Mesendoderm (in vitro differentiated cells): ENCODE measurements at regions not wholly inside any gene's neighbourhood (a gene's known extent, or its start where the extent isn't known, plus 50 kb on each side); places are given as distances from the start of the nearest gene placed in this dataset.

ENCODE experiments used
- DNase-seq: peaks from one replicate; pipeline ENCODE4 v3.0.0; 2013
- H2AK5ac ChIP-seq: 2 replicates; pipeline ENCODE4 v1.6.1; 2013; ENCODE audit warnings: low read length, inconsistent platforms
- H2BK120ac ChIP-seq: 2 replicates; pipeline ENCODE4 v1.6.1; 2013; ENCODE audit warnings: low read depth, mild to moderate bottlenecking, low read length, moderate library complexity, mixed read lengths
- H2BK15ac ChIP-seq: replicated peaks from 2 replicates; pipeline ENCODE4 v1.6.1; 2013; ENCODE audit warnings: low read depth, mild to moderate bottlenecking, moderate library complexity
- H2BK5ac ChIP-seq: 2 replicates; pipeline ENCODE4 v1.6.1; 2013; ENCODE audit warnings: low read length, inconsistent platforms
- H3K18ac ChIP-seq: 2 replicates; pipeline ENCODE4 v1.6.1; 2013; ENCODE audit warnings: mild to moderate bottlenecking, low read length, mixed read lengths
- H3K23ac ChIP-seq: one replicate; pipeline ENCODE4 v1.6.1; 2013; ENCODE audit warnings: low read length
- H3K27ac ChIP-seq: 2 replicates; pipeline ENCODE4 v1.5.1; 2013; ENCODE audit warnings: low read depth, mild to moderate bottlenecking, inconsistent platforms, low read length, moderate library complexity
- H3K27me3 ChIP-seq: 2 replicates; pipeline ENCODE4 v1.6.1; 2013; ENCODE audit warnings: low read length, control low read depth, mild to moderate bottlenecking, inconsistent platforms; ENCODE audit not compliant: insufficient read depth, poor library complexity
- H3K36me3 ChIP-seq: 2 replicates; pipeline ENCODE4 v1.6.1; 2013; ENCODE audit warnings: low read length, inconsistent platforms; ENCODE audit not compliant: control insufficient read depth, insufficient read depth
- H3K4ac ChIP-seq: one replicate; pipeline ENCODE4 v1.6.1; 2013; ENCODE audit warnings: low read depth, mild to moderate bottlenecking, low read length, moderate library complexity
- H3K4me1 ChIP-seq: 2 replicates; pipeline ENCODE4 v1.6.1; 2013; ENCODE audit warnings: low read depth, low read length, inconsistent platforms; ENCODE audit not compliant: control insufficient read depth
- H3K4me2 ChIP-seq: 2 replicates; pipeline ENCODE4 v1.6.1; 2013; ENCODE audit warnings: low read length
- H3K4me3 ChIP-seq: 2 replicates; pipeline ENCODE4 v1.5.1; 2013; ENCODE audit warnings: mild to moderate bottlenecking, low read length
- H3K56ac ChIP-seq: one replicate; pipeline ENCODE4 v1.6.1; 2013; ENCODE audit warnings: low read length
- H3K79me1 ChIP-seq: 2 replicates; pipeline ENCODE4 v1.6.1; 2013; ENCODE audit warnings: low read length, inconsistent platforms
- H3K79me2 ChIP-seq: 2 replicates; pipeline ENCODE4 v1.6.1; 2013; ENCODE audit warnings: mild to moderate bottlenecking, low read length; ENCODE audit not compliant: control insufficient read depth, insufficient read depth
- H3K9ac ChIP-seq: 2 replicates; pipeline ENCODE4 v1.6.1; 2013; ENCODE audit warnings: low read length, inconsistent platforms
- H4K5ac ChIP-seq: one replicate; pipeline ENCODE4 v1.6.1; 2013; ENCODE audit warnings: low read length
- H4K8ac ChIP-seq: one replicate; pipeline ENCODE4 v1.6.1; 2013; ENCODE audit warnings: low read depth, mild to moderate bottlenecking, control low read depth, low read length, moderate library complexity
- WGBS: extraction: QIAGEN DNeasy Blood & Tissue Kit; methylation state at CpG from one replicate; pipeline ENCODE4 v1.1.7; 2013; ENCODE audit warnings: low lambda C conversion rate, missing lambda C conversion rate; ENCODE audit not compliant: insufficient coverage; ENCODE audit errors: extremely low coverage; 5-methylcytosine and 5-hydroxymethylcytosine counted together

DNA sequence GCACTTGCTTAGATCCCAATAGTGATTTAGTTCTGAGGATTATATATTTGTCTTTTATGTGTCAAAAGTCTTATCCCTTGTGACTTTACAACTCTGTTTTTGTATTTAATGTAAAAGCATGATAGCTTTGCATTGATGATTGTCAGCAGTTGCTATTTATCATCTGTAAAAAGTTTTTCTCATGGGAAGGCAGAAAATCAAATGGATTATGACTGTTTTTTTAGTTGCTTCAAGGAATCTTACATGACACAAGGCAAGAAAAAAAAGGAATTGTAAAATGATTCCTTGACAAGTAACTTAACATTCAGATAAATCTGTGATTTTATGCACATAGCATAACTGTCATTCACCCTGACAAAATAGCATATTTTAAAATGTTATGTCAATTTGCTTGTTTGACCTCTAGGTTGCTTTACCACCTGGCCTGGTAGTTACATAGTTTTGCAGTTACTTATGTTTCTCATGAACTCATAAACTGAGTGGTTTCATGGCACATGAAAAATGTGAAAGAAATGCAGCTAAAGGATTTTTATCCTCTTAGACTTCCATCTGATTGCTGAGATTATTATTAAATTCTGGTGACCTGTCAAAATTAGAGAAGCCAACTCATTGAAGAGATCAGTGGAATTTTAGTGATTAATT, 622.6 kb downstream of the ADGRL2 start:
- no peaks in the 10 kb centered on the region for H3K79me2 ChIP-seq
- no peak overlapping the region for H3K23ac ChIP-seq
- no peak overlapping the region for H3K4ac ChIP-seq
- no peak overlapping the region for H3K56ac ChIP-seq
- H3K36me3 ChIP-seq, result no peaks in the 10 kb centered on the region
- H2BK5ac ChIP-seq, result no peak overlapping the region
- H3K27me3 ChIP-seq, result no peaks in the 10 kb centered on the region
- no peak overlapping the region for H3K4me3 ChIP-seq
- no peak overlapping the region for H2BK120ac ChIP-seq
- H3K4me2 ChIP-seq, result no peak overlapping the region
- no peak overlapping the region for H2AK5ac ChIP-seq
- H3K18ac ChIP-seq, result no peak overlapping the region
- H3K4me1 ChIP-seq, result no peaks in the 10 kb centered on the region
- no peaks in the 10 kb centered on the region for H3K79me1 ChIP-seq
- H3K27ac ChIP-seq, result no peak overlapping the region
- no peak overlapping the region for H4K8ac ChIP-seq
- H4K5ac ChIP-seq, result no peak overlapping the region
- DNase-seq, result no peak
- no peak overlapping the region for H3K9ac ChIP-seq
- H2BK15ac ChIP-seq, result no peak overlapping the region

DNA sequence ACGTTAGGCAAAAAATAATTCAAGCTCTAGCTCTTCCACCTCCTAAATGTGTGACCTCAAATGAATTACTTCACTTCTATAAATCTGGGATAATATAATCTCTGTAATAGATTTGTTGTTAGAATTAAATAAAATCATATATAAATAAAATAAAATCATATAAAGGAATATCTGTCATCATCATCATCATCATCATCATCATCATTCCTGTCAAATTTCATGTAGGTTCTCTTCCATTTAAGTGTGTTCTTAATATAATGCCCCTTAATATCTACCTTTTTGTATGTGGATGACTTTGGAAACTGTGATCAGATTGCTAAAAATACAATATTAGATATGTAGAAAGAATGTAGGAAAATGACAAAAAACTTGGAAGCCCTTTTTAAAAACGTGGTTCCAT, 621.0 kb downstream of the ADGRL2 start:
- Histone ChIP-seq H3K79me2 (no peaks in the 10 kb centered on the region), H3K23ac (no peak overlapping the region), H3K36me3 (no peaks in the 10 kb centered on the region), H4K5ac (no peak overlapping the region), H3K4ac (no peak overlapping the region), H3K9ac (no peak overlapping the region), H3K4me3 (no peak overlapping the region), H3K27me3 (no peaks in the 10 kb centered on the region), H3K27ac (no peak overlapping the region), H3K18ac (no peak overlapping the region), H2AK5ac (no peak overlapping the region), H3K79me1 (no peaks in the 10 kb centered on the region), H3K4me2 (no peak overlapping the region), H2BK15ac (no peak overlapping the region), H3K56ac (no peak overlapping the region), H2BK120ac (no peak overlapping the region), H2BK5ac (no peak overlapping the region), H3K4me1 (no peaks in the 10 kb centered on the region), H4K8ac (no peak overlapping the region)
- no peak for DNase-seq
- WGBS, result no CpG with 5 or more reads among the region's 2 CpGs

DNA sequence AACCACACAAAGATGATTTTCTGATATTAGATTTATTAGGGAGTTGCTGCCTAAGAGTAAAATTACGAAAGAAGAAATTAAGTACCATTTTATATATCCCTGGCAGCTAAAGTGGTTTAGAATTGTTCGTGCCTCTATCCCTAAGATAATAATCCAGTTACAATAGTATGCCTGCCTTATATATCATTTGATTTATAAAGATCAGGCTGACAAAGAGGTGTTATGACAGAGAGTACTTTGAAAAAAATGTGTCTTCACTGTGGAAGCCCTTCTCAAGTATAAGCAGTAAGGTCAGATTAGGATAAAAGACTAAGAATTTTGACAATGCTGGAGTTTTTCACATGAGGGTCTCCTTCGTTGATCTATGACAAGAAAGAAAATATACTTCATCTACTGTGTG, 619.9 kb downstream of the ADGRL2 start:
- Histone ChIP-seq H3K56ac (no peak overlapping the region), H4K8ac (no peak overlapping the region), H3K27ac (no peak overlapping the region), H3K36me3 (no peaks in the 10 kb centered on the region), H2BK15ac (no peak overlapping the region), H3K23ac (no peak overlapping the region), H3K4me1 (no peaks in the 10 kb centered on the region), H3K9ac (no peak overlapping the region), H3K79me1 (no peaks in the 10 kb centered on the region), H3K18ac (no peak overlapping the region), H3K4ac (no peak overlapping the region), H2BK120ac (no peak overlapping the region), H4K5ac (no peak overlapping the region), H3K27me3 (no peaks in the 10 kb centered on the region), H2BK5ac (no peak overlapping the region), H3K4me3 (no peak overlapping the region), H3K79me2 (no peaks in the 10 kb centered on the region), H3K4me2 (no peak overlapping the region), H2AK5ac (no peak overlapping the region)
- no peak for DNase-seq
- WGBS, result no CpG with 5 or more reads among the region's 3 CpGs

DNA sequence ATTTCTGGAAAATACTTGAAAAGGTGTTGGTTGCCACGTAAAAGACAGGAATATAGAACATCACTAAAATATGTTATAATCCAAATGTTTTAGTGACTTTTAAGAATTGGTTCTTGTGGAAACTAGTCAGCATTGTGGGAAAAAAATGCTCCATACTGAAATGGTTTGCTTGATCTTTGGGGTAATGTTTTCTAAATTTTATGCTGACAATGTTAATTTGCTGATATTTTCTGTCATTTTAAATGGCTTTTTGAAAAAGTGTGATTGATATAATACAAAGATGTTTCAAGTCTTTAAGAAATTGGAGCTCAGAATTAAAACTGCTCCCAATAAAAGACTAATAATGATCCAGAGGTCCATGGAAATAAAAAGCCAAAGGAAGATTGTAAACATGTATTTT, 610.9 kb downstream of the ADGRL2 start:
- H2BK5ac ChIP-seq, result no peak overlapping the region
- no peak overlapping the region for H2BK120ac ChIP-seq
- no peaks in the 10 kb centered on the region for H3K4me1 ChIP-seq
- no peaks in the 10 kb centered on the region for H3K79me2 ChIP-seq
- no peak overlapping the region for H3K4ac ChIP-seq
- WGBS, result no CpG with 5 or more reads among the region's 1 CpG
- H3K36me3 ChIP-seq, result no peaks in the 10 kb centered on the region
- H3K27me3 ChIP-seq, result no peaks in the 10 kb centered on the region
- no peak for DNase-seq
- no peak overlapping the region for H3K18ac ChIP-seq
- no peak overlapping the region for H4K5ac ChIP-seq
- no peak overlapping the region for H3K23ac ChIP-seq
- no peak overlapping the region for H3K56ac ChIP-seq
- no peak overlapping the region for H3K9ac ChIP-seq
- no peak overlapping the region for H2BK15ac ChIP-seq
- H2AK5ac ChIP-seq, result no peak overlapping the region
- no peak overlapping the region for H3K4me3 ChIP-seq
- no peak overlapping the region for H4K8ac ChIP-seq
- H3K79me1 ChIP-seq, result no peaks in the 10 kb centered on the region
- no peak overlapping the region for H3K4me2 ChIP-seq
- H3K27ac ChIP-seq, result no peak overlapping the region

DNA sequence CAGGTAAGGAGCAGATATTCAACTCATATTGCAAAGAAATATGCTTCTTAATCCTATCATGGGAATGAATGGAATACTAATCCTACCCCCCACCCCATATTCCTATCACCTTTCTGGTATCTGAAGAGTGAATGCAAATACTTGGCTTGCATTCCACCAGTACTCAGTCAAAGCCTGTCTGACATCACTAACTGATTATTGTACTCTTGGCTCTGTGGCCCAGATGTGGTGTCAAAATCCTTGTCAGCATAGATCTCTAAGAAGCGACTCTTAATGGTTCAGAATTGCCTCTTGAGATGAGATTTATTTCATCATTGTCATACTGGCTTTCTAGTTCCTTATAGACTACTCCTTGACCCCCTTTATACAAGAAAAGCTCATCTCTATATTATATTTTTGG, 604.6 kb downstream of the ADGRL2 start:
- Histone ChIP-seq H2BK5ac (no peak overlapping the region), H3K4ac (no peak overlapping the region), H3K56ac (no peak overlapping the region), H2BK15ac (no peak overlapping the region), H3K23ac (no peak overlapping the region), H4K8ac (no peak overlapping the region), H3K9ac (no peak overlapping the region), H3K79me1 (no peaks in the 10 kb centered on the region), H3K79me2 (no peaks in the 10 kb centered on the region), H3K4me1 (peaks cover 3% of the 10 kb centered on the region), H3K27ac (no peak overlapping the region), H4K5ac (no peak overlapping the region), H3K4me2 (no peak overlapping the region), H2AK5ac (no peak overlapping the region), H3K36me3 (no peaks in the 10 kb centered on the region), H3K27me3 (no peaks in the 10 kb centered on the region), H3K18ac (no peak overlapping the region), H2BK120ac (no peak overlapping the region), H3K4me3 (no peak overlapping the region)
- DNase-seq, result peak; percentile 56
- no CpG with 5 or more reads among the region's 1 CpG for WGBS

DNA sequence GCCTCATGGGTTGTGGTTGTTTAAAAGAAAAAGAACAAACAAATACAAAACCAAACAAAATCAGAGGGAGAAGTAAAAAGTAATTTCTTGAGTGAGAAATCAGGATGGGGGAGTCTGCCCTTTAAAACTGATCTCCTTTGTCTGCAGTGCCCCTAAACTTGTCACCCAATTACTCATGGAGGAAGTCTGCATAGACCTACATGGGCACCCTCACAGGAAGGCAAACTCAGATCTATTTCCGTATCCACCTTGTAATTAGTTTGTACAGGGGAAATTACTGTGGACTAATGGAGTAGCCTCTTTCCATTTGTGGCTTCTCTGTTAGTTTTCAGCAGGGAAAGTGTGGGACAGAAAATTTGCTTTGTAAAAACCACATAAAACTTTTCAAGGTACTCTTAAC, 600.4 kb downstream of the ADGRL2 start:
- Histone ChIP-seq H3K56ac (no peak overlapping the region), H3K18ac (no peak overlapping the region), H3K36me3 (no peaks in the 10 kb centered on the region), H3K4ac (no peak overlapping the region), H2AK5ac (no peak overlapping the region), H3K23ac (no peak overlapping the region), H3K4me3 (no peak overlapping the region), H3K27me3 (no peaks in the 10 kb centered on the region), H3K79me1 (no peaks in the 10 kb centered on the region), H4K5ac (no peak overlapping the region), H3K9ac (no peak overlapping the region), H3K4me1 (peaks cover 3% of the 10 kb centered on the region), H4K8ac (no peak overlapping the region), H2BK5ac (no peak overlapping the region), H2BK15ac (no peak overlapping the region), H3K79me2 (no peaks in the 10 kb centered on the region), H3K27ac (no peak overlapping the region), H2BK120ac (no peak overlapping the region), H3K4me2 (no peak overlapping the region)
- WGBS, result no CpG with 5 or more reads among the region's 1 CpG
- DNase-seq, result no peak
